Panc1 (cell line): ENCODE measurements at regions not wholly inside any gene's neighbourhood (a gene's known extent, or its start where the extent isn't known, plus 50 kb on each side); places are given as distances from the start of the nearest gene placed in this dataset.

ENCODE experiments used
- POLR2AphosphoS5 ChIP-seq: IDR thresholded peaks from 2 replicates; pipeline ENCODE4 v1.6.1; 2012; ENCODE audit warnings: mild to moderate bottlenecking, low read depth, low read length, moderate library complexity
- SIN3A ChIP-seq: IDR thresholded peaks from 2 replicates; pipeline ENCODE4 v1.6.1; 2012; ENCODE audit warnings: low read depth, mild to moderate bottlenecking, low read length, moderate library complexity, borderline replicate concordance; ENCODE audit not compliant: insufficient read depth
- TCF7L2 ChIP-seq: IDR thresholded peaks from 2 replicates; pipeline ENCODE4 v1.6.1; 2011; ENCODE audit warnings: mild to moderate bottlenecking, low read depth, low read length, inconsistent platforms
- TF ChIP-seq, protein P1 (sequence below): fragments of 450-650 bp; IDR thresholded peaks from 2 replicates; pipeline ENCODE4 v1.5.1; 2017; ENCODE audit warnings: mild to moderate bottlenecking
- TF ChIP-seq, protein P2 (sequence below), 2 experiments: IDR thresholded peaks; 2 replicates each; pipeline ENCODE4 v1.6.1; 2011 to 2012; ENCODE audit warnings: low read depth in 2 of 2, control low read depth in 1 of 2, low read length in 1 of 2, mild to moderate bottlenecking in 1 of 2, moderate library complexity in 1 of 2; ENCODE audit not compliant: insufficient read depth in 1 of 2

DNA sequence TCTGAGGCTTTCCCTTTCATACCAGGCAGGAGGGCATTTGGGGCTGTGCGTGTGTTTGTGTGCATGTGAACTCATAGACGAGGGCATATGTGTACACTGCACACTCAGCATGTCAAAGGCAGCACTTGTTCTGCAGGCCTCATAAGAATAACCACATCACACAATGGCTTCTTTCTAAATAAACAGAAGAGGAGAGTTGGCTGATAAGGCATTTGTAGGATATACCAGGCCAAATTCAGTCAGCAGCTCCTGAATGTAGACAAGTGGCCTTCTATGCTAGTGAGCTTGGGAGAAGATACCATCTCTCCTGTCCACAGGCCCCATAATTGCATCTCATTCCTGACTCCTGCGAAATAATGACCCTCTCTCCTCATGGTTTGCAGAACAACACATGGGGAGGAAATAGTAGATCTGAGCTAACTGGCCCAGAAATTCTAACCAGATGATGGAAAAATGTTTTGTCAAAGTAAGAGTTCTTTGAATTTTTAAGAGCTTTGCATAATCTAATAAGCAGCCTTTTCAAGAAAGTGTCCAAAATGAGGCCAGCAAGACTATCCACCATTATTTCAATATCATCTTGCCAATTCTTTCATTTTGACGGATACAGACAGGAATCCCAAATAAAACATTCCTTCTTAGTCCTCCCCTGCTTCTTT, 60.5 kb upstream of the GAS1 start:
- TF ChIP-seq TCF7L2: no peak
- TF ChIP-seq, protein P1, sequence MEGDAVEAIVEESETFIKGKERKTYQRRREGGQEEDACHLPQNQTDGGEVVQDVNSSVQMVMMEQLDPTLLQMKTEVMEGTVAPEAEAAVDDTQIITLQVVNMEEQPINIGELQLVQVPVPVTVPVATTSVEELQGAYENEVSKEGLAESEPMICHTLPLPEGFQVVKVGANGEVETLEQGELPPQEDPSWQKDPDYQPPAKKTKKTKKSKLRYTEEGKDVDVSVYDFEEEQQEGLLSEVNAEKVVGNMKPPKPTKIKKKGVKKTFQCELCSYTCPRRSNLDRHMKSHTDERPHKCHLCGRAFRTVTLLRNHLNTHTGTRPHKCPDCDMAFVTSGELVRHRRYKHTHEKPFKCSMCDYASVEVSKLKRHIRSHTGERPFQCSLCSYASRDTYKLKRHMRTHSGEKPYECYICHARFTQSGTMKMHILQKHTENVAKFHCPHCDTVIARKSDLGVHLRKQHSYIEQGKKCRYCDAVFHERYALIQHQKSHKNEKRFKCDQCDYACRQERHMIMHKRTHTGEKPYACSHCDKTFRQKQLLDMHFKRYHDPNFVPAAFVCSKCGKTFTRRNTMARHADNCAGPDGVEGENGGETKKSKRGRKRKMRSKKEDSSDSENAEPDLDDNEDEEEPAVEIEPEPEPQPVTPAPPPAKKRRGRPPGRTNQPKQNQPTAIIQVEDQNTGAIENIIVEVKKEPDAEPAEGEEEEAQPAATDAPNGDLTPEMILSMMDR: no peak
- TF ChIP-seq POLR2AphosphoS5: no peak
- TF ChIP-seq, protein P2, sequence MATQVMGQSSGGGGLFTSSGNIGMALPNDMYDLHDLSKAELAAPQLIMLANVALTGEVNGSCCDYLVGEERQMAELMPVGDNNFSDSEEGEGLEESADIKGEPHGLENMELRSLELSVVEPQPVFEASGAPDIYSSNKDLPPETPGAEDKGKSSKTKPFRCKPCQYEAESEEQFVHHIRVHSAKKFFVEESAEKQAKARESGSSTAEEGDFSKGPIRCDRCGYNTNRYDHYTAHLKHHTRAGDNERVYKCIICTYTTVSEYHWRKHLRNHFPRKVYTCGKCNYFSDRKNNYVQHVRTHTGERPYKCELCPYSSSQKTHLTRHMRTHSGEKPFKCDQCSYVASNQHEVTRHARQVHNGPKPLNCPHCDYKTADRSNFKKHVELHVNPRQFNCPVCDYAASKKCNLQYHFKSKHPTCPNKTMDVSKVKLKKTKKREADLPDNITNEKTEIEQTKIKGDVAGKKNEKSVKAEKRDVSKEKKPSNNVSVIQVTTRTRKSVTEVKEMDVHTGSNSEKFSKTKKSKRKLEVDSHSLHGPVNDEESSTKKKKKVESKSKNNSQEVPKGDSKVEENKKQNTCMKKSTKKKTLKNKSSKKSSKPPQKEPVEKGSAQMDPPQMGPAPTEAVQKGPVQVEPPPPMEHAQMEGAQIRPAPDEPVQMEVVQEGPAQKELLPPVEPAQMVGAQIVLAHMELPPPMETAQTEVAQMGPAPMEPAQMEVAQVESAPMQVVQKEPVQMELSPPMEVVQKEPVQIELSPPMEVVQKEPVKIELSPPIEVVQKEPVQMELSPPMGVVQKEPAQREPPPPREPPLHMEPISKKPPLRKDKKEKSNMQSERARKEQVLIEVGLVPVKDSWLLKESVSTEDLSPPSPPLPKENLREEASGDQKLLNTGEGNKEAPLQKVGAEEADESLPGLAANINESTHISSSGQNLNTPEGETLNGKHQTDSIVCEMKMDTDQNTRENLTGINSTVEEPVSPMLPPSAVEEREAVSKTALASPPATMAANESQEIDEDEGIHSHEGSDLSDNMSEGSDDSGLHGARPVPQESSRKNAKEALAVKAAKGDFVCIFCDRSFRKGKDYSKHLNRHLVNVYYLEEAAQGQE (IDR thresholded peaks at IDR 0.05; ENCODE audit: insufficient read depth in 1 of 2, low read depth in 2 of 2, low read length in 1 of 2): no peak
- no peak for TF ChIP-seq SIN3A
